ENCODE measurements at regions not wholly inside any gene's neighbourhood (a gene's known extent, or its start where the extent isn't known, plus 50 kb on each side); places are given as distances from the start of the nearest gene placed in this dataset.

DNA sequence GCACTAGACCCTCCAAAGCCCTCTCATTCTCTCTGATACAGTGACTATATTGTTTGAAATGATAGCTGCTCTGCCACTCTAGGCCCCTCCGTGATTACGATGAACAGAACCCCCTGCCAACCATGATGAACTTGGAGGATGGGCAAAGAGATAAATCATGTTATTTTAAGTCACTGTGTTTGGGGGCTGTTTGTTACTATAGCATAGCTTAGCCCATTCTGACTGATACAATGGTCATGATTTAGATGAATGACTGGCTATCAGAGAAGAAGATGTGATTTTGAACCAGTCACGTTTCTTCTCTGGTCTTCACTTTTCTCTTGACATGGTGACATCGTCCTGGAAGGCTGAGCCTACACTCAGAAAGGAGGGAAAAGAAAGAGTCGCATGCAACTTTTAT lies 95.4 kb upstream of the HABP2 start:
- intact Hi-C loops (cut with micrococcal nuclease; ENCODE audit: unreplicated experiment), result loop anchor here (10.0 kb wide), 1 partner anchor 983 kb away; no protein-coding TSS in a partner anchor
- CTCF ChIA-PET (ENCODE audit: unreplicated experiment), result no interaction called here
- Histone ChIP-seq H3K4me2 (ENCODE audit: low read length) (no peak overlapping the region), H2AFZ (ENCODE audit: low read length) (no peak overlapping the region), H4K20me1 (ENCODE audit: insufficient read depth, low read length) (no peaks in the 10 kb centered on the region), H3K79me2 (ENCODE audit: insufficient read depth, low read depth, low read length) (no peaks in the 10 kb centered on the region), H3K9me3 (ENCODE audit: low read length) (no peaks in the 10 kb centered on the region), H3K4me3 (ENCODE audit: low read depth, low read length, poor library complexity, severe bottlenecking) (no peak overlapping the region), H3K27ac (ENCODE audit: low read depth, low read length, poor library complexity, severe bottlenecking) (no peak overlapping the region), H3K4me1 (ENCODE audit: insufficient read depth, low read length, poor library complexity, severe bottlenecking) (no peaks in the 10 kb centered on the region), H3K36me3 (ENCODE audit: insufficient read depth, low read length) (no peaks in the 10 kb centered on the region), H3K9me2 (ENCODE audit: insufficient read depth, low read length) (no peaks in the 10 kb centered on the region)
- BruUV-seq (replicated peaks), result no TSS peak
- TF ChIP-seq EZH2phosphoT487 (IDR thresholded peaks at IDR 0.05; ENCODE audit: borderline replicate concordance, low read depth, low read length), result no peak
- TF ChIP-seq, protein P1, sequence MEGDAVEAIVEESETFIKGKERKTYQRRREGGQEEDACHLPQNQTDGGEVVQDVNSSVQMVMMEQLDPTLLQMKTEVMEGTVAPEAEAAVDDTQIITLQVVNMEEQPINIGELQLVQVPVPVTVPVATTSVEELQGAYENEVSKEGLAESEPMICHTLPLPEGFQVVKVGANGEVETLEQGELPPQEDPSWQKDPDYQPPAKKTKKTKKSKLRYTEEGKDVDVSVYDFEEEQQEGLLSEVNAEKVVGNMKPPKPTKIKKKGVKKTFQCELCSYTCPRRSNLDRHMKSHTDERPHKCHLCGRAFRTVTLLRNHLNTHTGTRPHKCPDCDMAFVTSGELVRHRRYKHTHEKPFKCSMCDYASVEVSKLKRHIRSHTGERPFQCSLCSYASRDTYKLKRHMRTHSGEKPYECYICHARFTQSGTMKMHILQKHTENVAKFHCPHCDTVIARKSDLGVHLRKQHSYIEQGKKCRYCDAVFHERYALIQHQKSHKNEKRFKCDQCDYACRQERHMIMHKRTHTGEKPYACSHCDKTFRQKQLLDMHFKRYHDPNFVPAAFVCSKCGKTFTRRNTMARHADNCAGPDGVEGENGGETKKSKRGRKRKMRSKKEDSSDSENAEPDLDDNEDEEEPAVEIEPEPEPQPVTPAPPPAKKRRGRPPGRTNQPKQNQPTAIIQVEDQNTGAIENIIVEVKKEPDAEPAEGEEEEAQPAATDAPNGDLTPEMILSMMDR (conservative IDR thresholded peaks at IDR 0.05; ENCODE audit: low read length), result no peak
- no peak for DNase-seq (ENCODE audit: low spot score)
- POLR2A ChIA-PET, result no interaction called here

DNA sequence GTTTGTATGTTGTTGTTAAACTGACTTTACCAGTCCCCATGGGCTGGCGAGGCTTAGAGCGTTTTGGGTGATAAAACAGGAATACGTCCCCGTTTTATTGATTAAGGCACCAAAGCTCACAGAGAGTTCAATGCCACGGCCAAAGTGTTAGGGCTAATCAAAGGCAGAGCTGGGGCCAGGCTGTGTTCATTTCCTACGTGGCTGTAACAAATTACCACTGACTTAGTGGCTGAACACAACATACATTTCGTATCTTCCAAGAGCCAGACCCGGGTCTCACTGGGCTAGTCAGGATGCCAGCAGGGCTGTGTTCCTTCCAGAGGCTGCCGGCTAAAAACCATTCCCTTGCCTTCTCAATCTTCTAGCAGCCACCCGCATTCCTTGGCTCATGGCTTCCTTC lies 94.4 kb upstream of the HABP2 start:
- Histone ChIP-seq H3K79me2 (ENCODE audit: insufficient read depth, low read depth, low read length) (no peaks in the 10 kb centered on the region), H3K4me1 (ENCODE audit: insufficient read depth, low read length, poor library complexity, severe bottlenecking) (no peaks in the 10 kb centered on the region), H2AFZ (ENCODE audit: low read length) (no peak overlapping the region), H4K20me1 (ENCODE audit: insufficient read depth, low read length) (no peaks in the 10 kb centered on the region), H3K27ac (ENCODE audit: low read depth, low read length, poor library complexity, severe bottlenecking) (no peak overlapping the region), H3K36me3 (ENCODE audit: insufficient read depth, low read length) (no peaks in the 10 kb centered on the region), H3K9me2 (ENCODE audit: insufficient read depth, low read length) (no peaks in the 10 kb centered on the region), H3K9me3 (ENCODE audit: low read length) (no peaks in the 10 kb centered on the region), H3K4me2 (ENCODE audit: low read length) (no peak overlapping the region), H3K4me3 (ENCODE audit: low read depth, low read length, poor library complexity, severe bottlenecking) (no peak overlapping the region)
- ChIA-PET CTCF (ENCODE audit: unreplicated experiment) (no interaction called here), POLR2A (no interaction called here)
- DNase-seq (ENCODE audit: low spot score), result no peak
- intact Hi-C loops (cut with micrococcal nuclease; ENCODE audit: unreplicated experiment), result loop anchor here (10.0 kb wide), 1 partner anchor 984 kb away; no protein-coding TSS in a partner anchor
- BruUV-seq (replicated peaks), result no TSS peak
- TF ChIP-seq, protein P1 (conservative IDR thresholded peaks at IDR 0.05; ENCODE audit: low read length), result no peak
- no peak for TF ChIP-seq EZH2phosphoT487 (IDR thresholded peaks at IDR 0.05; ENCODE audit: borderline replicate concordance, low read depth, low read length)

DNA sequence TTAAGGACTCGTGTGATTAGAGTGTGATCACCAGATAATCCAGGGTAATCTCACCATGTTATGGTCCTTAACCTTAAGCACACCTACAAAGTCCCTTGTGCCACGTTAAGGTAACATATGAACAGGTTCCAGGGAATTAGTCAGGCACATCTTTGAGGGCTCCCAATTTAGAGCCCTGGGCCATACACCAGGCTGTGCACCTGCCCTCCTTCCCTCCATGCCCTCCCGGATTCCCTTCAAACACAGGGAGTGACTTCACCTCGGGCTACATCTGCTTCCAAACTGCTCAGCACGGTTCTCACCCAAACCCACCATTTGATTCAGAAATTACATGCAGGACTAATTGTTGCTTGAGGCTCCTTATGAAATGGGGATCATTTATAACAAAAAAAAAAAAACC lies 93.9 kb upstream of the HABP2 start:
- TF ChIP-seq, protein P1 (conservative IDR thresholded peaks at IDR 0.05; ENCODE audit: low read length), result no peak
- no peak for TF ChIP-seq EZH2phosphoT487 (IDR thresholded peaks at IDR 0.05; ENCODE audit: borderline replicate concordance, low read depth, low read length)
- no peaks in the 10 kb centered on the region for H3K36me3 ChIP-seq (ENCODE audit: insufficient read depth, low read length)
- no peaks in the 10 kb centered on the region for H4K20me1 ChIP-seq (ENCODE audit: insufficient read depth, low read length)
- intact Hi-C loops (cut with micrococcal nuclease; ENCODE audit: unreplicated experiment), result loop anchor here (10.0 kb wide), 1 partner anchor 984 kb away; no protein-coding TSS in a partner anchor
- no peak overlapping the region for H2AFZ ChIP-seq (ENCODE audit: low read length)
- H3K4me1 ChIP-seq (ENCODE audit: insufficient read depth, low read length, poor library complexity, severe bottlenecking), result no peaks in the 10 kb centered on the region
- no peaks in the 10 kb centered on the region for H3K9me3 ChIP-seq (ENCODE audit: low read length)
- H3K4me2 ChIP-seq (ENCODE audit: low read length), result no peak overlapping the region
- DNase-seq (ENCODE audit: low spot score), result no peak
- no peaks in the 10 kb centered on the region for H3K9me2 ChIP-seq (ENCODE audit: insufficient read depth, low read length)
- H3K4me3 ChIP-seq (ENCODE audit: low read depth, low read length, poor library complexity, severe bottlenecking), result no peak overlapping the region
- BruUV-seq (replicated peaks), result no TSS peak
- CTCF ChIA-PET (ENCODE audit: unreplicated experiment), result no interaction called here
- no peaks in the 10 kb centered on the region for H3K79me2 ChIP-seq (ENCODE audit: insufficient read depth, low read depth, low read length)
- POLR2A ChIA-PET, result no interaction called here
- no peak overlapping the region for H3K27ac ChIP-seq (ENCODE audit: low read depth, low read length, poor library complexity, severe bottlenecking)
